ENCODE measurements at regions not wholly inside any gene's neighbourhood (a gene's known extent, or its start where the extent isn't known, plus 50 kb on each side); places are given as distances from the start of the nearest gene placed in this dataset.

GRCh38 chrX:17291171-17291900 lies 83.7 kb upstream of the NHS start:
- Histone ChIP-seq H3K27ac (ENCODE audit: low read depth, low read length) (peak overlapping the region; percentile 1), H3K9me3 (ENCODE audit: control insufficient read depth in 3 of 3, low read length in 3 of 3) (no peaks in the 10 kb centered on the region), H3K9ac (ENCODE audit: low read depth in 1 of 3, low read length in 3 of 3) (no peak overlapping the region)

GRCh38 chrX:17292111-17292527 lies 82.9 kb upstream of the NHS start:
- H3K4me1 ChIP-seq (ENCODE audit: control insufficient read depth in 3 of 3, insufficient read depth in 3 of 3, low read length in 3 of 3) = no peaks in the 10 kb centered on the region
- H3K36me3 ChIP-seq (ENCODE audit: control insufficient read depth in 3 of 3, insufficient read depth in 3 of 3, low read length in 3 of 3) = no peaks in the 10 kb centered on the region
- no peaks in the 10 kb centered on the region for H3K9me3 ChIP-seq (ENCODE audit: control insufficient read depth in 3 of 3, low read length in 3 of 3)
- H3K27me3 ChIP-seq (ENCODE audit: control insufficient read depth in 3 of 3, insufficient read depth in 3 of 3, low read length in 3 of 3) = no peaks in the 10 kb centered on the region
- no peak overlapping the region for H3K9ac ChIP-seq (ENCODE audit: low read depth in 1 of 3, low read length in 3 of 3)
- no peak overlapping the region for H3K4me3 ChIP-seq (ENCODE audit: low read length in 3 of 3)
- H3K27ac ChIP-seq (ENCODE audit: low read depth, low read length) = no peak overlapping the region

More at GRCh38 chrX:17291171-17291900, 83.7 kb upstream of the NHS start:
- H3K36me3 ChIP-seq (ENCODE audit: control insufficient read depth in 3 of 3, insufficient read depth in 3 of 3, low read length in 3 of 3) = no peaks in the 10 kb centered on the region
- H3K4me1 ChIP-seq (ENCODE audit: control insufficient read depth in 3 of 3, insufficient read depth in 3 of 3, low read length in 3 of 3) = no peaks in the 10 kb centered on the region
- H3K27me3 ChIP-seq (ENCODE audit: control insufficient read depth in 3 of 3, insufficient read depth in 3 of 3, low read length in 3 of 3) = no peaks in the 10 kb centered on the region
- H3K4me3 ChIP-seq (ENCODE audit: low read length in 3 of 3) = no peak overlapping the region

GRCh38 chrX:17294561-17294960 lies 80.4 kb upstream of the NHS start:
- Histone ChIP-seq H3K9ac (ENCODE audit: low read depth in 1 of 3, low read length in 3 of 3) (no peak overlapping the region), H3K27ac (ENCODE audit: low read depth, low read length) (no peak overlapping the region), H3K27me3 (ENCODE audit: control insufficient read depth in 3 of 3, insufficient read depth in 3 of 3, low read length in 3 of 3) (no peaks in the 10 kb centered on the region), H3K4me3 (ENCODE audit: low read length in 3 of 3) (no peak overlapping the region), H3K36me3 (ENCODE audit: control insufficient read depth in 3 of 3, insufficient read depth in 3 of 3, low read length in 3 of 3) (no peaks in the 10 kb centered on the region), H3K9me3 (ENCODE audit: control insufficient read depth in 3 of 3, low read length in 3 of 3) (no peaks in the 10 kb centered on the region), H3K4me1 (ENCODE audit: control insufficient read depth in 3 of 3, insufficient read depth in 3 of 3, low read length in 3 of 3) (no peaks in the 10 kb centered on the region)

- H3K27me3 ChIP-seq (ENCODE audit: control insufficient read depth in 3 of 3, insufficient read depth in 3 of 3, low read length in 3 of 3) = no peaks in the 10 kb centered on the region
- no peak overlapping the region for H3K9ac ChIP-seq (ENCODE audit: low read depth in 1 of 3, low read length in 3 of 3)
- H3K27ac ChIP-seq (ENCODE audit: low read depth, low read length) = no peak overlapping the region
- H3K9me3 ChIP-seq (ENCODE audit: control insufficient read depth in 3 of 3, low read length in 3 of 3) = no peaks in the 10 kb centered on the region
- H3K4me1 ChIP-seq (ENCODE audit: control insufficient read depth in 3 of 3, insufficient read depth in 3 of 3, low read length in 3 of 3) = no peaks in the 10 kb centered on the region
- H3K36me3 ChIP-seq (ENCODE audit: control insufficient read depth in 3 of 3, insufficient read depth in 3 of 3, low read length in 3 of 3) = no peaks in the 10 kb centered on the region
- H3K4me3 ChIP-seq (ENCODE audit: low read length in 3 of 3) = no peak overlapping the region
Observed at GRCh38 chrX:17295791-17296190, 79.2 kb upstream of the NHS start.

- H3K4me1 ChIP-seq (ENCODE audit: control insufficient read depth in 3 of 3, insufficient read depth in 3 of 3, low read length in 3 of 3) = no peaks in the 10 kb centered on the region
- no peaks in the 10 kb centered on the region for H3K9me3 ChIP-seq (ENCODE audit: control insufficient read depth in 3 of 3, low read length in 3 of 3)
- no peak overlapping the region for H3K27ac ChIP-seq (ENCODE audit: low read depth, low read length)
- no peak overlapping the region for H3K9ac ChIP-seq (ENCODE audit: low read depth in 1 of 3, low read length in 3 of 3)
- H3K27me3 ChIP-seq (ENCODE audit: control insufficient read depth in 3 of 3, insufficient read depth in 3 of 3, low read length in 3 of 3) = no peaks in the 10 kb centered on the region
- H3K36me3 ChIP-seq (ENCODE audit: control insufficient read depth in 3 of 3, insufficient read depth in 3 of 3, low read length in 3 of 3) = no peaks in the 10 kb centered on the region
- H3K4me3 ChIP-seq (ENCODE audit: low read length in 3 of 3) = no peak overlapping the region
Observed at GRCh38 chrX:17298564-17298963, 76.4 kb upstream of the NHS start.

- Histone ChIP-seq H3K4me1 (ENCODE audit: control insufficient read depth in 3 of 3, insufficient read depth in 3 of 3, low read length in 3 of 3) (no peaks in the 10 kb centered on the region), H3K4me3 (ENCODE audit: low read length in 3 of 3) (no peak overlapping the region), H3K36me3 (ENCODE audit: control insufficient read depth in 3 of 3, insufficient read depth in 3 of 3, low read length in 3 of 3) (no peaks in the 10 kb centered on the region), H3K9me3 (ENCODE audit: control insufficient read depth in 3 of 3, low read length in 3 of 3) (no peaks in the 10 kb centered on the region), H3K9ac (ENCODE audit: low read depth in 1 of 3, low read length in 3 of 3) (no peak overlapping the region), H3K27ac (ENCODE audit: low read depth, low read length) (no peak overlapping the region), H3K27me3 (ENCODE audit: control insufficient read depth in 3 of 3, insufficient read depth in 3 of 3, low read length in 3 of 3) (no peaks in the 10 kb centered on the region)
Observed at GRCh38 chrX:17299206-17299605, 75.8 kb upstream of the NHS start.

GRCh38 chrX:17323397-17323796 lies 51.6 kb upstream of the NHS start:
- no peaks in the 10 kb centered on the region for H3K27me3 ChIP-seq (ENCODE audit: control insufficient read depth in 3 of 3, insufficient read depth in 3 of 3, low read length in 3 of 3)
- H3K36me3 ChIP-seq (ENCODE audit: control insufficient read depth in 3 of 3, insufficient read depth in 3 of 3, low read length in 3 of 3) = no peaks in the 10 kb centered on the region
- no peaks in the 10 kb centered on the region for H3K4me1 ChIP-seq (ENCODE audit: control insufficient read depth in 3 of 3, insufficient read depth in 3 of 3, low read length in 3 of 3)
- peaks cover 0 to 2% (median 0%) of the 10 kb centered on the region in 3 donors for H3K9me3 ChIP-seq (ENCODE audit: control insufficient read depth in 3 of 3, low read length in 3 of 3)
- no peak overlapping the region for H3K9ac ChIP-seq (ENCODE audit: low read depth in 1 of 3, low read length in 3 of 3)
- no peak overlapping the region for H3K27ac ChIP-seq (ENCODE audit: low read depth, low read length)
- H3K4me3 ChIP-seq (ENCODE audit: low read length in 3 of 3) = no peak overlapping the region
